Activated CD8-positive, alpha-beta T cell treated with anti-CD3 and anti-CD28 coated beads for 36 hours (primary cell): ENCODE measurements at regions not wholly inside any gene's neighbourhood (a gene's known extent, or its start where the extent isn't known, plus 50 kb on each side); places are given as distances from the start of the nearest gene placed in this dataset.

Experiments
- ATAC-seq: fragments of 200-7000 bp; cut with Tn5 transposase; one replicate; pipeline ENCODE4 v1.10.0; 2021; ENCODE audit warnings: mild to moderate bottlenecking, moderate library complexity
- CTCF ChIA-PET: fragments of 350-600 bp; sonication (Branson Sonifier 250); formaldehyde crosslinking; loops from one replicate; lab custom pipeline; 2021; ENCODE audit warnings: antibody characterized with exemption; lab: Charles Lee
- POLR2A ChIA-PET: fragments of 350-600 bp; sonication (Branson Sonifier 250); formaldehyde crosslinking; loops from one replicate; lab custom pipeline; 2021; ENCODE audit warnings: antibody characterized with exemption; lab: Charles Lee
- DNase-seq: peaks from one replicate; pipeline ENCODE4 v3.0.0-alpha.2; 2020
- H3K27ac Mint-ChIP-seq: one replicate; pipeline ENCODE4 v1.8.0; 2021; ENCODE audit warnings: mild to moderate bottlenecking, mixed read lengths
- H3K27me3 Mint-ChIP-seq: one replicate; pipeline ENCODE4 v1.8.0; 2021; ENCODE audit warnings: mixed read lengths
- H3K36me3 Mint-ChIP-seq: one replicate; pipeline ENCODE4 v1.8.0; 2021; ENCODE audit warnings: low read depth, mixed read lengths
- H3K4me1 Mint-ChIP-seq: one replicate; pipeline ENCODE4 v1.8.0; 2021; ENCODE audit warnings: low read depth, mixed read lengths
- H3K4me3 Mint-ChIP-seq: one replicate; pipeline ENCODE4 v1.8.0; 2021; ENCODE audit warnings: mild to moderate bottlenecking, moderate library complexity, mixed read lengths
- H3K9me3 Mint-ChIP-seq: one replicate; pipeline ENCODE4 v1.8.0; 2021; ENCODE audit warnings: mixed read lengths
- CTCF ChIP-seq: fragments of 200-600 bp; IDR thresholded peaks from one replicate; pipeline ENCODE4 v1.8.0; 2022; ENCODE audit warnings: antibody characterized with exemption, mild to moderate bottlenecking
- intact Hi-C: fragments of 100-400 bp; cut with micrococcal nuclease; formaldehyde crosslinking; loops from one replicate; pipeline ENCODE4 v1.10.0; 2022

- Mint-ChIP-seq H3K9me3 (no peaks in the 10 kb centered on the region), H3K27ac (no peak overlapping the region), H3K36me3 (no peaks in the 10 kb centered on the region), H3K4me3 (no peak overlapping the region), H3K27me3 (no peaks in the 10 kb centered on the region), H3K4me1 (no peaks in the 10 kb centered on the region)
- POLR2A ChIA-PET: no interaction called here
- CTCF ChIA-PET: no interaction called here
- intact Hi-C loops: no loop called here
- TF ChIP-seq CTCF: no peak
- ATAC-seq (no peak), DNase-seq (no peak)
These were observed 244.1 kb downstream of the ELAVL2 start for GRCh38 chr9:23581931-23582330.

GRCh38 chr9:23582836-23583235, 243.2 kb downstream of the ELAVL2 start:
- Mint-ChIP-seq H3K9me3 (no peaks in the 10 kb centered on the region), H3K27ac (no peak overlapping the region), H3K36me3 (no peaks in the 10 kb centered on the region), H3K4me3 (no peak overlapping the region), H3K4me1 (no peaks in the 10 kb centered on the region), H3K27me3 (no peaks in the 10 kb centered on the region)
- intact Hi-C loops: no loop called here
- DNase-seq (no peak), ATAC-seq (no peak)
- no peak for TF ChIP-seq CTCF
- ChIA-PET POLR2A (no interaction called here), CTCF (no interaction called here)

- Mint-ChIP-seq H3K36me3 (no peaks in the 10 kb centered on the region), H3K4me3 (no peak overlapping the region), H3K4me1 (peaks cover 9% of the 10 kb centered on the region), H3K27ac (no peak overlapping the region), H3K27me3 (no peaks in the 10 kb centered on the region), H3K9me3 (no peaks in the 10 kb centered on the region)
- ChIA-PET CTCF (no interaction called here), POLR2A (no interaction called here)
- DNase-seq (no peak), ATAC-seq (no peak)
- no peak for TF ChIP-seq CTCF
- intact Hi-C loops: no loop called here
These were observed 239.1 kb downstream of the ELAVL2 start for GRCh38 chr9:23586906-23587305.

GRCh38 chr9:23587433-23587832, 238.6 kb downstream of the ELAVL2 start:
- no peaks in the 10 kb centered on the region for H3K36me3 Mint-ChIP-seq
- ChIA-PET POLR2A (no interaction called here), CTCF (no interaction called here)
- no peaks in the 10 kb centered on the region for H3K27me3 Mint-ChIP-seq
- intact Hi-C loops: no loop called here
- no peaks in the 10 kb centered on the region for H3K9me3 Mint-ChIP-seq
- ATAC-seq: no peak
- peaks cover 9% of the 10 kb centered on the region for H3K4me1 Mint-ChIP-seq
- no peak overlapping the region for H3K27ac Mint-ChIP-seq
- H3K4me3 Mint-ChIP-seq: no peak overlapping the region
- no peak for TF ChIP-seq CTCF
- no peak for DNase-seq

DNA sequence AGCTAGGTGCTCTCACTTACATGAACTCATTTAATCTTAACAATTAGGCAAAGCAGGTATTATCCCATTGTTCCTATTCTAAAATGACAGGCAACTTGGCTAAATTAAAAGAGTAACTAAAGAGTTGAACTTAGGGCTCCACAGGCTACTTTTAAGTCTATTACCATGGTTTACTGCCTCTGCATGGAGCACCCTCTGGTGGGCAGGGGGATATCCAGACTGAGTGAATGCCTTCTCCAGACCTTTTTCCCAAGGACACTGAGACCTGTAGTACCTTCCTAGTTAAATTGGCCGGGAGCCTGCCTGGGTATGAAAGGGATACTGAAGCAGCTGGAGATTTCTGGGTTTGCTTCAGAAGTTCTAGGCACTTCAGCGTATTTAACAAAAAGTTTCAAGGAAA, 238.1 kb downstream of the ELAVL2 start:
- no peak for TF ChIP-seq CTCF
- ChIA-PET POLR2A (no interaction called here), CTCF (no interaction called here)
- Mint-ChIP-seq H3K9me3 (no peaks in the 10 kb centered on the region), H3K4me1 (peaks cover 9% of the 10 kb centered on the region), H3K27me3 (no peaks in the 10 kb centered on the region), H3K27ac (no peak overlapping the region), H3K36me3 (no peaks in the 10 kb centered on the region), H3K4me3 (no peak overlapping the region)
- no peak for DNase-seq
- intact Hi-C loops: no loop called here
- ATAC-seq: no peak
